Lung (tissue), 11 donors: ENCODE measurements at regions not wholly inside any gene's neighbourhood (a gene's known extent, or its start where the extent isn't known, plus 50 kb on each side); places are given as distances from the start of the nearest gene placed in this dataset.

Source experiments
- ATAC-seq: fragments of 200-7000 bp; cut with Tn5 transposase; one replicate; pipeline ENCODE4 v1.9.1; 2020; ENCODE audit warnings: moderate number of reproducible peaks; ENCODE audit not compliant: insufficient read depth, low FRiP score
- DNase-seq, 3 donors: peaks; one replicate each; pipeline ENCODE4 v3.0.0-alpha.2; 2013 to 2017
- H3K27ac ChIP-seq, 2 donors: one replicate each; pipeline ENCODE4 v1.5.1; 2013; ENCODE audit warnings: mild to moderate bottlenecking in 2 of 2, moderate library complexity in 2 of 2, control low read depth in 1 of 2, inconsistent platforms in 1 of 2, low read depth in 1 of 2, low read length in 1 of 2
- H3K27me3 ChIP-seq, 3 donors: one replicate each; pipeline ENCODE4 v1.5.1; 2013; ENCODE audit warnings: low read length in 2 of 3; ENCODE audit not compliant: control insufficient read depth in 3 of 3, insufficient read depth in 3 of 3
- H3K36me3 ChIP-seq, 4 donors: one replicate each; pipeline ENCODE4 v1.5.1; 2013; ENCODE audit warnings: low read length in 4 of 4, mild to moderate bottlenecking in 1 of 4, moderate library complexity in 1 of 4; ENCODE audit not compliant: control insufficient read depth in 4 of 4, insufficient read depth in 4 of 4
- H3K4me1 ChIP-seq, 5 donors: one replicate each; pipeline ENCODE4 v1.5.1; 2013; ENCODE audit warnings: low read length in 5 of 5, mild to moderate bottlenecking in 2 of 5, moderate library complexity in 1 of 5; ENCODE audit not compliant: control insufficient read depth in 5 of 5, insufficient read depth in 5 of 5
- H3K4me3 ChIP-seq: one replicate; pipeline ENCODE4 v1.5.1; 2013; ENCODE audit warnings: mild to moderate bottlenecking, control low read depth, moderate library complexity
- H3K9ac ChIP-seq, 2 donors: one replicate each; pipeline ENCODE4 v1.5.1; 2013; ENCODE audit warnings: low read length in 2 of 2, control low read depth in 1 of 2; ENCODE audit not compliant: insufficient read depth in 1 of 2
- H3K9me3 ChIP-seq, 4 donors: one replicate each; pipeline ENCODE4 v1.5.1; 2013; ENCODE audit warnings: low read length in 3 of 4, mild to moderate bottlenecking in 1 of 4, moderate library complexity in 1 of 4; ENCODE audit not compliant: control insufficient read depth in 4 of 4, insufficient read depth in 3 of 4
- CTCF ChIP-seq: IDR thresholded peaks from 2 replicates; pipeline ENCODE4 v1.5.1; 2012; ENCODE audit warnings: mild to moderate bottlenecking; ENCODE audit errors: control extremely low read depth, extremely low read depth
- WGBS, 2 donors: extraction: QIAGEN DNeasy Blood & Tissue Kit; methylation state at CpG; one replicate each; pipeline ENCODE4 v1.1.7; 2013; 5-methylcytosine and 5-hydroxymethylcytosine counted together
- donor health status: control.
- donor health status: control.
- donor health status: Bipolar disorder and iron deficiency.
- donor health status: healthy.
- donor health status: DM: yes; HTN: yes; CAD: no.

GRCh38 chr4:176850436-176850835 is 57.7 kb upstream of the VEGFC start:
- Histone ChIP-seq H3K4me3 (no peak overlapping the region), H3K4me1 (no peaks in the 10 kb centered on the region), H3K36me3 (no peaks in the 10 kb centered on the region), H3K27me3 (no peaks in the 10 kb centered on the region), H3K27ac (no peak overlapping the region), H3K9ac (no peak overlapping the region), H3K9me3 (no peaks in the 10 kb centered on the region)
- no peak for DNase-seq
- TF ChIP-seq CTCF = no peak
- WGBS, 2 donors = 75 to 88% methylated on average over 2 of the region's 2 CpGs
- ATAC-seq = no peak

DNA sequence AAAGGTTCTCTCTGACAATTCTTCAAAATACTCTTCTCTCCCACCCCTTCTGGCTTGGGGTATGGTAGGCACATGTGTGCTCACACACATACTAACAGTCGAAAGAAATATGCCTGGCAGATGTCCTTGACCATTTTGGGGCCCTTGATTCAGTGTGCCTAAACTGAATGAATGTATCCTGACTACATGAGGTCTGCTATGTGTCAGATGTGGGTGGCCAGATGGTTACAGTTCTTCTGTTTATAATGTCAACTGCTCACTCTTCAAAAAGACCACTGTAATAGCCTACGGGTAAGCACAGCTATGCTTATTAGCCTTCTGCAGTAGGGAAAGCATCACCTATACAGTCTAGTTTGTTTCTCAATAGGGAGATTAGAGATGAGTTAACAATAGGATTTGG is 63.7 kb upstream of the VEGFC start:
- Histone ChIP-seq H3K27ac (no peak overlapping the region), H3K9ac (no peak overlapping the region), H3K36me3 (no peaks in the 10 kb centered on the region), H3K4me1 (no peaks in the 10 kb centered on the region), H3K27me3 (no peaks in the 10 kb centered on the region), H3K9me3 (no peaks in the 10 kb centered on the region), H3K4me3 (no peak overlapping the region)
- no peak for DNase-seq
- TF ChIP-seq CTCF = no peak
- ATAC-seq = no peak
- WGBS, 2 donors = 75 to 89% methylated on average over 2 of the region's 2 CpGs

- no peaks in the 10 kb centered on the region for H3K4me1 ChIP-seq
- H3K27ac ChIP-seq = no peak overlapping the region
- no peak overlapping the region for H3K9ac ChIP-seq
- H3K36me3 ChIP-seq = no peaks in the 10 kb centered on the region
- no peaks in the 10 kb centered on the region for H3K27me3 ChIP-seq
- peaks cover 0 to 3% (median 0%) of the 10 kb centered on the region in 4 donors for H3K9me3 ChIP-seq
- ATAC-seq (no peak), DNase-seq (no peak)
- no peak overlapping the region for H3K4me3 ChIP-seq
- TF ChIP-seq CTCF = no peak
These were observed 66.1 kb upstream of the VEGFC start for GRCh38 chr4:176858839-176859238.

DNA sequence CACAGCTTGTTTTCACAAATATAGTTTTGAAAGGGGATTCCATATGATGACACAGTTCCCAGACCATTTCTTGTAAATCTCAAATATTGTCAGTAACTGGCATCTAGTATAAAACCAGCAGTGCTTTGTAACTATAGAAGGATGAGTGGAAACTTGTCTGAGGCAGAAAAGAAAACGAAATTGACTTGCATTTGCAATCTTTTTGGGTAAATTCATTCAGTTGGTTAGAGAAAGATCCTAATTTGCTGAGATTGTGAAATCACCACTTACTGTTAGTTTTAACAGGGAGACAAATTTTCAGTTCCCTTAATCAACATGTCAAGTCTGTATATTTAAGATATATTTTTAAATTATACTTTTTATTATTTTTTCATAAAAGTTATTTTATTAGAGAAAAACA is 71.5 kb upstream of the VEGFC start:
- Histone ChIP-seq H3K27me3 (no peaks in the 10 kb centered on the region), H3K4me3 (no peak overlapping the region), H3K9me3 (peaks cover 0 to 3% (median 0%) of the 10 kb centered on the region in 4 donors), H3K4me1 (no peaks in the 10 kb centered on the region), H3K36me3 (no peaks in the 10 kb centered on the region), H3K9ac (no peak overlapping the region), H3K27ac (no peak overlapping the region)
- no peak for DNase-seq
- 21 to 38% methylated on average over 1 of the region's 1 CpG for WGBS, 2 donors
- no peak for TF ChIP-seq CTCF
- ATAC-seq = no peak
